Stomach smooth muscle (tissue), 2 donors: ENCODE measurements at regions not wholly inside any gene's neighbourhood (a gene's known extent, or its start where the extent isn't known, plus 50 kb on each side); places are given as distances from the start of the nearest gene placed in this dataset.
"Not testable (repeated sequence)": the region's sequence is repeated elsewhere in the genome, so short reads cannot be mapped to it uniquely, and the experiment has no call there.

Experiments used
- H3K27ac ChIP-seq: one replicate; pipeline ENCODE4 v1.7.0; 2013; ENCODE audit warnings: mild to moderate bottlenecking, low read length, inconsistent platforms
- H3K27me3 ChIP-seq, 2 donors: one replicate each; pipeline ENCODE4 v1.7.0; 2013; ENCODE audit warnings: low read length in 2 of 2; ENCODE audit not compliant: insufficient read depth in 2 of 2, control insufficient read depth in 1 of 2
- H3K36me3 ChIP-seq, 2 donors: one replicate each; pipeline ENCODE4 v1.7.0; 2013; ENCODE audit warnings: low read length in 2 of 2; ENCODE audit not compliant: control insufficient read depth in 2 of 2, insufficient read depth in 2 of 2
- H3K4me1 ChIP-seq: one replicate; pipeline ENCODE4 v1.7.0; 2013; ENCODE audit warnings: low read length; ENCODE audit not compliant: control insufficient read depth, insufficient read depth
- H3K4me3 ChIP-seq, 2 donors: one replicate each; pipeline ENCODE4 v1.7.0; 2013; ENCODE audit warnings: low read length in 2 of 2
- H3K9ac ChIP-seq, 2 donors: one replicate each; pipeline ENCODE4 v1.7.0; 2013; ENCODE audit warnings: low read length in 2 of 2, mild to moderate bottlenecking in 1 of 2
- H3K9me3 ChIP-seq, 2 donors: one replicate each; pipeline ENCODE4 v1.7.0; 2013; ENCODE audit warnings: low read length in 2 of 2; ENCODE audit not compliant: control insufficient read depth in 2 of 2
- donor health status: healthy.
- donor health status: Pancreatic carcinoma.

DNA sequence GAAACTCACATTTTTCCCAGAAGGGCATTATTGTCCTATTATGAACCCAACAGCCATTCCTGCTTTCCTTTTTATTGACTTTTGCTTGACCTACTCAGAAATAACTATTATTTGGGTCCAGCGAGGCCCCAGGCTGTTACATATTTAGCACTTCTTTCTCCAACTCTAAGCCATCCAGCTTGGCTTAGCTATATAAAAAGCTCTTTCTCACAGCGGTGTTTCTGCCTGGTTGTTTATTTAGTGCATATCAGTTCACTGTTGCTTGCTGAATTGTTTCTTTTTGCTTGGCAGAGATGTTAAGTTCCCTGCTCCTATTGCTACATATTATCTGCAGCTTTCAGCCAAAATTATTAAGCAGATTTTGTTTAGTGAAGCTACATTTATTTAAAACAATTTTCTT is 1156.8 kb upstream of the SEMA6A start:
- Histone ChIP-seq H3K36me3 (no peaks in the 10 kb centered on the region), H3K9me3 (no peaks in the 10 kb centered on the region), H3K9ac (no peak overlapping the region), H3K27me3 (no peaks in the 10 kb centered on the region), H3K4me3 (peak overlapping the region in 1 of 2 donors; percentile 42), H3K27ac (no peak overlapping the region), H3K4me1 (no peaks in the 10 kb centered on the region)

DNA sequence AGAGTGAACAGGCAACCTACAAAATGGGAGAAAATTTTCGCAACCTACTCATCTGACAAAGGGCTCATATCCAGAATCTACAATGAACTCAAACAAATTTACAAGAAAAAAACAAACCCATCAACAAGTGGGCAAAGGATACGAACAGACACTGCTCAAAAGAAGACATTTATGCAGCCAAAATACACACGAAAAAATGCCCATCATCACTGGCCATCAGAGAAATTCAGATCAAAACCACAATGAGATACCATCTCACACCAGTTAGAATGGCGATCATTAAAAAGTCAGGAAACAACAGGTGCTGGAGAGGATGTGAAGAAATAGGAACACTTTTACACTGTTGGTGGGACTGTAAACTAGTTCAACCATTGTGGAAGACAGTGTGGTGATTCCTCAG is 1146.2 kb upstream of the SEMA6A start:
- H3K36me3 ChIP-seq, H3K27ac ChIP-seq, H3K4me1 ChIP-seq: not testable (repeated sequence)

DNA sequence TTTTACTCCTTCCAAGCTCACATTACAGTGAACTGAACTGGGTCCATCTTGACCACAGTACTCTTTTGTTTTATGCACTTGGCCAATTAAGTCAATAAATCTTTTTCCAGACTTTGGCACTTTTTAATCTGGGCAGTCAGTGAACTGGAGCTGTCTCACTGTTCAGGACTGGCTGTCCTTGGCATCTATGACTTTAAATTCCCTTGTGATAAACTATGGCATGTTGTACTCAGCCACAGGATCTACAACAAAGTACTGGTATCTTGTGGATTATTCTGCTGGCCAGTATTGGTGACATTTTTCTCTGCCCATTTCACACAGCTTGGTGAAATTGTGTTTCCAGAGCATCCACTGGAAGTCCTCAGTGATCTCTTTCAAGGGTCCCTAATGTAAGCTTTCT is 1144.8 kb upstream of the SEMA6A start:
- no peak overlapping the region for H3K9ac ChIP-seq
- no peak overlapping the region for H3K27ac ChIP-seq
- H3K4me3 ChIP-seq, result no peak overlapping the region
- H3K4me1 ChIP-seq, result no peaks in the 10 kb centered on the region
- no peaks in the 10 kb centered on the region for H3K27me3 ChIP-seq
- no peaks in the 10 kb centered on the region for H3K36me3 ChIP-seq
- H3K9me3 ChIP-seq, result no peaks in the 10 kb centered on the region

More for the DNA sequence above, 1146.2 kb upstream of the SEMA6A start:
- not testable (repeated sequence) for H3K27me3 ChIP-seq, H3K4me3 ChIP-seq, H3K9ac ChIP-seq, H3K9me3 ChIP-seq

DNA sequence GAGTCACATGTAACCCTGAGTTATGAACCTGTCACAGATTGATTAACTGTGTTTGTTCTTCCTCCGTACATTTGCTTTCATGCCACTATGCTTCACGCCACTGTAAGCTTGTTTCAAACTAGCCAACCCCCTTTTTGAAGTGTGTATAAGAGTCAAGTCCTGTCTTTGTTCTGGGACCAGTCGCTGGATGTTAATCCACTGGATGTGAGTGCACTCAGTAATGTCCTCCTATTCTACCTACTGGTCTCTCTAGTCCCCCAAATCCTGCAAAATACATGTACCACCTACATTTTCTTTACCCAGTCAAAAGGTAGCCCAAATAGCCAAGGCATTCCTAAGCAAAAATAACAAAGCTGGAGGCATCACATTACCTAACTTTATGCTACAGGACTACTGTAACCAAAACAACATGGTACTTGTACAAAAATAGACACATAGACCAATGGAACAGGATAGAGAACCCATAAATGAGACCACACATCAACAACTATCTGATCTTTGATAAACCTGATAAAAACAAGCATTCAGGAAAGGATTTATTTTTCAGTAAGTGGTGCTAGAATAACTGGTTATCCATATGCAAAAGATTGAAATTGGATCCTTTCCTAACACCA is 1139.1 kb upstream of the SEMA6A start:
- no peaks in the 10 kb centered on the region for H3K4me1 ChIP-seq
- H3K4me3 ChIP-seq, result peak overlapping the region in 1 of 2 donors; percentile 43
- H3K9me3 ChIP-seq, result peaks cover 7 to 10% of the 10 kb centered on the region in 2 donors
- no peaks in the 10 kb centered on the region for H3K27me3 ChIP-seq
- no peaks in the 10 kb centered on the region for H3K36me3 ChIP-seq
- no peak overlapping the region for H3K9ac ChIP-seq
- H3K27ac ChIP-seq, result no peak overlapping the region

DNA sequence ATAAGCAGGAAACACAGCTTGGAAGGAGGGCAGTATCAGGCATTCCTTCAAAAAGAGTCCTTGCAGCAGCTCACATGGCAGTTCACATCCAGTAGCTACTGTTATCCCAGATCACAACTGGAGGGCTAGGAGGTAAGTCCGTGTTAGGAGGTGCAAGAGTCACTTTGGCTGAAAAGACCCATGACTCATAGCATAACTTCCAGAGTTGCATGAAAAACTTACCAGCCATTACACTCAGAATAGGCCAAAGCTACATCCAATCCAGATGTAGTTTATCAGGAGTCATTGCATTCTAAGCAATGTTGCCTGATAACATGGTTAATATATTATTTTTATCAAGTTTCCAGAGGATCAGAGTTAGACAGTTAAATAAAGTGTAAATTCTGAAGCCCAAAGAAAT is 1126.4 kb upstream of the SEMA6A start:
- Histone ChIP-seq H3K9me3 (no peaks in the 10 kb centered on the region), H3K4me1 (no peaks in the 10 kb centered on the region), H3K4me3 (no peak overlapping the region), H3K27ac (no peak overlapping the region), H3K9ac (no peak overlapping the region), H3K36me3 (no peaks in the 10 kb centered on the region), H3K27me3 (no peaks in the 10 kb centered on the region)

DNA sequence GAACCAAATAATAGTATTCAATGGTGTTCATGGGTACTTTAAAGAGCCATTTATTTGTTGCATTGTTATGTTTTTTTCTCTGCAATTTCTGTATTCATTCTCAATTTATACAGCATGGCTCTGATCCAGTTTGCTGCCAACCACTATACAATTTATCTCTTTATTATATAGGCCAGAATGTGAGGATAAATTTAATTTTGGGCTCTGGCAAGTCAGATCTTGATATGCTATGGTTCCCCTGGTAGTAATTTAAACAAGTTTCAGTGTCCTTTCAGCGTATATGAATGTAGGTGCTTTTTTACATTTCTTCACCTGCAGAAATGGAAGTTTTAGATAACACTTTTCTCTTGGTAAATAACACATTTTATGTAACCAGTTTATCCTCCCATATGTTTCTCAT is 1118.0 kb upstream of the SEMA6A start:
- H3K36me3 ChIP-seq, result no peaks in the 10 kb centered on the region
- no peak overlapping the region for H3K9ac ChIP-seq
- no peaks in the 10 kb centered on the region for H3K4me1 ChIP-seq
- H3K4me3 ChIP-seq, result no peak overlapping the region
- no peak overlapping the region for H3K27ac ChIP-seq
- H3K9me3 ChIP-seq, result no peaks in the 10 kb centered on the region
- H3K27me3 ChIP-seq, result no peaks in the 10 kb centered on the region

DNA sequence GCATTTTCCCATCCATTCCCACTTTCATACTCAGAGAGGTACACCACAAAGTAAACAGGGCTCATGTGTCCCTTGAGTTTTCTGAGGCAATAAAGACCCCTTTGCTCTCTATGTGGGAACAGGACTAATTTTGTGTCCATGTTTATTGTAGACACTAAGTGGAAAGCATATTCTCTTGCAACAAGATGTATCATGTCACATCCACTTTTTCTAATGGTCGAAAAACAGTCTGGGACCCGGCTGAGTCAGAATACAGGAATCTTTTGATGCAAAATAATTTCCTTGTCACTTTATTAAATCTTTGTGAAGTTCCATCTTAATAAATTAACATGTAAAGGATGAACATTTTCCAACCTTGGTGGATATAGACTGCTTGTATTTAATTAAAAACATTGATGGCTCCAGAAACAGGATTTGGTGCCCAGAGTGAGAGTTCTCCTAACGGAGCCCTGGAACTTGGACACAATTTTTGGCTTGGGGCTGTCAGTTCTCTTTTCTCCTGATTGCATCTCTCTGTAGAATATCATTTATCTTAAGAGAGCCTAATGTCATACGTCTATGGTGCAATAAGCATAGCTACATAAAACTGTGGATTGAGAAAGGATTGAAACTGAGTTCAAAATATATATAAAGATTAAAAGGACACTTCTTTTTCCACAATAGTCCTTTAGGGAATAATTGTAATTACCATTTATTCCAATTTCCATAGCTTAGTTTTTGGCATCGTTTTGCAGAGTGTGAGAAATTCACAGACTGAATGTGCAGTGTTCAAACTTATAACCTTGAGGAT is 1116.7 kb upstream of the SEMA6A start:
- Histone ChIP-seq H3K27me3 (no peaks in the 10 kb centered on the region), H3K4me1 (no peaks in the 10 kb centered on the region), H3K9me3 (no peaks in the 10 kb centered on the region), H3K36me3 (no peaks in the 10 kb centered on the region), H3K9ac (no peak overlapping the region), H3K27ac (no peak overlapping the region), H3K4me3 (no peak overlapping the region)

DNA sequence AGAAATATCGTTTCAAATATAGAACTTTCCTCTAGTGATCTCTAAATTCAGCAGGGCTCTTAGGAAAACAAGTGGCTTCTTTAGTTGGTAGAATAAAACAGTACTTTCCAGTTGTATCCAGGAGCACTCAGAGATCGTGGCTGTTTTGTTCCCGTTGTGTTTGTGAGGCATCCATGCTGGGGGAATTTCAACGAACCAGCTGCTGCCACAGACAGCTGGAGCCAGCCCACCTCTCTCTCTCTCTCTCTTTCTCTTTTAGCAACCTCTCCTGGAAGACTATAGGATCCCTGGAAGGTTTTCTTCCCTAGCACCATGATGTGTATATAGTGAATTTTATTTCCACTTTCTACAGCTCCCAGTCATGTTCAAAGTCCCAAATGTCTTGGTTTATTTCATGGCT is 1116.0 kb upstream of the SEMA6A start:
- H3K27me3 ChIP-seq, result no peaks in the 10 kb centered on the region

DNA sequence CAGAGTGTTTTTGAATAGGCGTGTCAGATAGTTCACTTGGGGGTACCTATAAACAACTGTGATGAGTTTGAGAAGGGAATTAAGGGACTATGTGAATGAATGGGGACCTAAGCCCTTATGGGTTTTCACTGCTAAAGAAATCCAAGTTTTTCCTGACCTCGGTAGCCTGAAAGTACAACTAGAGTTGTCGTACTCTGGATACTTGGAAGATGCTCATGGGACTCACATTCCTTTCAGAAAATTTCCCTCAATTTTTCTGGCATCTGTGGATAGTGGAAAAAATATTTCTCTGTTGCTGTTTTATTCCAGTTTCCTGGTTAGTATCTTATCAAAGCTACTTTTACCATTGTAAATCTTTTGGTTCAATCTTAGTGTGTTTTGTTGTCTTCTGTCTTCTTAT is 1112.3 kb upstream of the SEMA6A start:
- Histone ChIP-seq H3K27me3 (no peaks in the 10 kb centered on the region), H3K4me3 (no peak overlapping the region), H3K9ac (no peak overlapping the region), H3K4me1 (no peaks in the 10 kb centered on the region), H3K9me3 (no peaks in the 10 kb centered on the region), H3K36me3 (no peaks in the 10 kb centered on the region), H3K27ac (no peak overlapping the region)

More for the DNA sequence above, 1116.0 kb upstream of the SEMA6A start:
- no peak overlapping the region for H3K9ac ChIP-seq
- no peaks in the 10 kb centered on the region for H3K9me3 ChIP-seq
- H3K4me3 ChIP-seq, result no peak overlapping the region
- no peaks in the 10 kb centered on the region for H3K4me1 ChIP-seq
- no peak overlapping the region for H3K27ac ChIP-seq
- no peaks in the 10 kb centered on the region for H3K36me3 ChIP-seq

DNA sequence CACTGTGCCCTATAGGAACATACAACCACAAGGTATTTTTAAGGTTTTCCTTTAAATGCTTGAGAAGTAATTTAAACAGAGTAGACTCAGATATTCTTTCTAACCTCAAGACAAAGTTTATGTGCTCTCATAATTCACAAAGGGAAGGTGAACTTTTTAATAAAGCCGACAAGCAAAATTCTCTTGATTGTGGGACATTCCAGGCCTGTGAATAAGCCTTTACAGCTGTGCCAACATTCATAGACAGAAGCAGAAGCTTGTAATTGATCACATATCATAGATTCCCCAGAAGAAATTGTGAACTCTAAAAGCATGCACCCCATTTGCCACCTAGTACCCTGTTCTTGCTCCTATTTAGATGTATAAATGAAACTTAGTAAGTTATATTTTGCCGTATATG is 1107.8 kb upstream of the SEMA6A start:
- Histone ChIP-seq H3K4me1 (no peaks in the 10 kb centered on the region), H3K4me3 (no peak overlapping the region), H3K9ac (no peak overlapping the region), H3K36me3 (no peaks in the 10 kb centered on the region), H3K27ac (no peak overlapping the region), H3K27me3 (no peaks in the 10 kb centered on the region), H3K9me3 (no peaks in the 10 kb centered on the region)
